ENCODE measurements at regions not wholly inside any gene's neighbourhood (a gene's known extent, or its start where the extent isn't known, plus 50 kb on each side); places are given as distances from the start of the nearest gene placed in this dataset.

GRCh38 chr3:4223777-4224176, 79.4 kb upstream of the SETMAR start:
- no peak for TF ChIP-seq POLR2AphosphoS5 (IDR thresholded peaks at IDR 0.05; ENCODE audit: borderline replicate concordance, low read depth, low read length)
- no peak for TF ChIP-seq EZH2 (IDR thresholded peaks at IDR 0.05)
- no peak for TF ChIP-seq FOXP2 (optimal IDR thresholded peaks at IDR 0.05; ENCODE audit: control extremely low read depth, extremely low read length, insufficient read depth)
